OCI-LY7 (cell line): ENCODE measurements at regions not wholly inside any gene's neighbourhood (a gene's known extent, or its start where the extent isn't known, plus 50 kb on each side); places are given as distances from the start of the nearest gene placed in this dataset.

ENCODE experiments used
- EZH2phosphoT487 ChIP-seq: fragments of 200-600 bp; sonication (generic); IDR thresholded peaks from 2 replicates; pipeline ENCODE4 v1.6.1; 2018; ENCODE audit warnings: low read depth, borderline replicate concordance, mild to moderate bottlenecking, mixed run types, antibody characterized with exemption, low read length, moderate library complexity, mixed read lengths
- TF ChIP-seq, protein P1 (sequence below): fragments of 200-600 bp; sonication (generic); conservative IDR thresholded peaks from 2 replicates; pipeline ENCODE4 v1.5.1; 2014; ENCODE audit warnings: mild to moderate bottlenecking, antibody characterized with exemption, low read length, moderate library complexity, mixed read lengths

DNA sequence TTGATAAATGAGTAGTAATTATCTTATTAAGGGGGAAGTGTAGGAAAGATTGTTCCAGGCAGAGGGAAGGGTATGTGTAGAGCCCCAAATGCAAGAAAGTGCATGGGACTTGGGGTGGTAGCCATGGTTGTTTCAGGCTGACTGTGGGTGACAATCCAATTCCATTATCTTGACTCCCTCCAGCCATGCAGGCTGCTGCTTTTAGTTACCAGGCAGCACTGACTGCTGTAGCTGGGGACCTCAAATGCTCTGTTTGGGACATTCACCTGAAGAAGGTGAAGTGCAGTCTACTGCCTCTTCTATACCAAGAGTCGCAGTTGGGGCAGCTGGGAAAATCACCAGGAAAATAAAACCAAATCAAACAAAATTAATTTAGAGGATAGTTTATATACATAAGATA, 102.4 kb upstream of the NR3C1 start:
- TF ChIP-seq, protein P1, sequence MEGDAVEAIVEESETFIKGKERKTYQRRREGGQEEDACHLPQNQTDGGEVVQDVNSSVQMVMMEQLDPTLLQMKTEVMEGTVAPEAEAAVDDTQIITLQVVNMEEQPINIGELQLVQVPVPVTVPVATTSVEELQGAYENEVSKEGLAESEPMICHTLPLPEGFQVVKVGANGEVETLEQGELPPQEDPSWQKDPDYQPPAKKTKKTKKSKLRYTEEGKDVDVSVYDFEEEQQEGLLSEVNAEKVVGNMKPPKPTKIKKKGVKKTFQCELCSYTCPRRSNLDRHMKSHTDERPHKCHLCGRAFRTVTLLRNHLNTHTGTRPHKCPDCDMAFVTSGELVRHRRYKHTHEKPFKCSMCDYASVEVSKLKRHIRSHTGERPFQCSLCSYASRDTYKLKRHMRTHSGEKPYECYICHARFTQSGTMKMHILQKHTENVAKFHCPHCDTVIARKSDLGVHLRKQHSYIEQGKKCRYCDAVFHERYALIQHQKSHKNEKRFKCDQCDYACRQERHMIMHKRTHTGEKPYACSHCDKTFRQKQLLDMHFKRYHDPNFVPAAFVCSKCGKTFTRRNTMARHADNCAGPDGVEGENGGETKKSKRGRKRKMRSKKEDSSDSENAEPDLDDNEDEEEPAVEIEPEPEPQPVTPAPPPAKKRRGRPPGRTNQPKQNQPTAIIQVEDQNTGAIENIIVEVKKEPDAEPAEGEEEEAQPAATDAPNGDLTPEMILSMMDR, result no peak
- no peak for TF ChIP-seq EZH2phosphoT487
